Rectal smooth muscle tissue (tissue), 1 donor: ENCODE measurements at regions not wholly inside any gene's neighbourhood (a gene's known extent, or its start where the extent isn't known, plus 50 kb on each side); places are given as distances from the start of the nearest gene placed in this dataset.

Experiments
- H3K27ac ChIP-seq: one replicate; pipeline ENCODE4 v1.7.0; 2013; ENCODE audit warnings: low read depth, low read length, inconsistent platforms
- H3K27me3 ChIP-seq: one replicate; pipeline ENCODE4 v1.7.0; 2013; ENCODE audit warnings: low read length; ENCODE audit not compliant: control insufficient read depth, insufficient read depth
- H3K36me3 ChIP-seq: one replicate; pipeline ENCODE4 v1.7.0; 2013; ENCODE audit warnings: low read length; ENCODE audit not compliant: control insufficient read depth, insufficient read depth
- H3K4me1 ChIP-seq: one replicate; pipeline ENCODE4 v1.7.0; 2013; ENCODE audit warnings: low read length; ENCODE audit not compliant: control insufficient read depth, insufficient read depth
- H3K4me3 ChIP-seq: one replicate; pipeline ENCODE4 v1.7.0; 2013; ENCODE audit warnings: low read length
- H3K9ac ChIP-seq: one replicate; pipeline ENCODE4 v1.7.0; 2013; ENCODE audit warnings: low read length

GRCh38 chr5:96067251-96067650 is 105.6 kb upstream of the ELL2 start:
- no peaks in the 10 kb centered on the region for H3K4me1 ChIP-seq

DNA sequence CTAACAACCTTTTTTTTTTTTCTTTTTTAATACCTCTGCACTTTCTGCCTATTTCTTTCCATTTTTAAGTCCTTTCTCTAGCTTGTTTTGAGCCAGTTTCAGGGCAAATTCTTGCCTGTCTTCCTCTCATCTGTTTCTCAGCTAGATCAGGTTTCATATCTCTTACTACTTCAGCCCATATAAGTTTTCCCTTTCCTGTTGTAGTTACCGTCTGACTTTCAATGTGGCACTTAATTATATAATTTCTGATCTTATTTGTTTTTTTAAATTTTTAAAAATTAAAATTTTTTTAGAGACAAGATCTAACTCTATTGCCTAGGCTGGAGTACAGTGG is 104.7 kb upstream of the ELL2 start:
- H3K27me3 ChIP-seq = no peaks in the 10 kb centered on the region
- H3K36me3 ChIP-seq = no peaks in the 10 kb centered on the region
- no peak overlapping the region for H3K9ac ChIP-seq
- no peaks in the 10 kb centered on the region for H3K4me1 ChIP-seq
- no peak overlapping the region for H3K4me3 ChIP-seq
- H3K27ac ChIP-seq = no peak overlapping the region

More at GRCh38 chr5:96067251-96067650, 105.6 kb upstream of the ELL2 start:
- Histone ChIP-seq H3K9ac (no peak overlapping the region), H3K27ac (no peak overlapping the region), H3K36me3 (no peaks in the 10 kb centered on the region), H3K4me3 (no peak overlapping the region), H3K27me3 (no peaks in the 10 kb centered on the region)

DNA sequence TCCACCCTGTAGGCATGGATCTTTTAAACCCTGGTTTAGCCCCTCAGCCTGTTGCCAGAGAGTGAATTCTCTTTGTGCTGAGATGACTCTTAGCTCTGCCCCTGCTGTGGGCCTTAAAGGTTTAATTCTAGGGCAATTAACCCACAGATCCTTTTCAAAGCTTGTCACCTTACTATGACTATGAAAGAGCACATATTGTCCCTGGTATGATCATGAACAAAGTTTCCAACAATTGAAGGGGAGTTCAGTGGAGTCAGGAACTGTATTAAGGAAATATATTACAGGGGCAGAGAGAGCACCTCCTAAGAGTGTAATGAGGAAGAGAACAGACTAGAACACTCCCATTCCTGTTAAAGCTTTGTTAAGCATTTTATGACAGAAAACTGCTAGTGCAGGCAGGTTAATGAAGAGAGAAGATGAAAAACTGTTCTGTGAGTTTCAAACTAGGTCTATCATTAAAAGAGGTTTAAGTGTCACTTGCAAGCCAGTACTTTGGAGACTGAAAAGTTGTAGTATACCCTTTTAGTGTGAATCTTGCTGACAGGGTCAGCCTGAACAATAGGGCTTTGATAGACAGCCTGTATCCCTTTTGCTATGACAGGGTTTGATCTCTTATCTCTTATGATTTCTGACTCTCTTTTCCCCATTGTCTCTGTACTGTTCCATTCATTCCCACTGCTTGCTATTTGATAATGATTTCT is 104.2 kb upstream of the ELL2 start:
- Histone ChIP-seq H3K9ac (no peak overlapping the region), H3K27me3 (no peaks in the 10 kb centered on the region), H3K27ac (no peak overlapping the region), H3K4me1 (no peaks in the 10 kb centered on the region), H3K4me3 (no peak overlapping the region), H3K36me3 (no peaks in the 10 kb centered on the region)

GRCh38 chr5:96064877-96065276 is 103.2 kb upstream of the ELL2 start:
- no peaks in the 10 kb centered on the region for H3K4me1 ChIP-seq
- no peak overlapping the region for H3K27ac ChIP-seq
- no peaks in the 10 kb centered on the region for H3K27me3 ChIP-seq
- H3K9ac ChIP-seq = no peak overlapping the region
- no peaks in the 10 kb centered on the region for H3K36me3 ChIP-seq
- no peak overlapping the region for H3K4me3 ChIP-seq

DNA sequence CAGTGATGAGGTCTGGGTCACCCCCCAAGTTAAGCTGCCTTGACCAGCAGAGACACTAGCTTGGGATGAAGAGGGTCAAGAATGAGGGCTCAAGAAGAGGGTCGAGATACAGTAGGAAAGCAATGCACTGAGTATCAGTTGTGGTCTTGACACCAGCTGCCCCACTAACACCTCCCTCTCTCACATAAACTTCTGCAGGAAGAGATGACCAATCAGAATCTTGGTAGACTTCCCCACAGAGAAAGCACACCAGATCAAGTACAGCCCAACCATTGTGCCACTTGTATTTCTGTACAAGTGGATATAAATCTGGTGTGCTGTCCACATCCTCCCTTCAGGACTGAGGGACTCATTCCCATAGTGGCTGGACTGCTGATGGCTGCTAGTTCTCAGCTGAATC is 101.2 kb upstream of the ELL2 start:
- H3K4me1 ChIP-seq = no peaks in the 10 kb centered on the region
- H3K27me3 ChIP-seq = no peaks in the 10 kb centered on the region
- no peak overlapping the region for H3K9ac ChIP-seq
- H3K27ac ChIP-seq = no peak overlapping the region
- H3K4me3 ChIP-seq = no peak overlapping the region
- no peaks in the 10 kb centered on the region for H3K36me3 ChIP-seq

GRCh38 chr5:96058084-96058483 is 96.4 kb upstream of the ELL2 start:
- Histone ChIP-seq H3K4me3 (no peak overlapping the region), H3K27ac (no peak overlapping the region), H3K9ac (no peak overlapping the region), H3K4me1 (no peaks in the 10 kb centered on the region), H3K27me3 (no peaks in the 10 kb centered on the region), H3K36me3 (no peaks in the 10 kb centered on the region)

DNA sequence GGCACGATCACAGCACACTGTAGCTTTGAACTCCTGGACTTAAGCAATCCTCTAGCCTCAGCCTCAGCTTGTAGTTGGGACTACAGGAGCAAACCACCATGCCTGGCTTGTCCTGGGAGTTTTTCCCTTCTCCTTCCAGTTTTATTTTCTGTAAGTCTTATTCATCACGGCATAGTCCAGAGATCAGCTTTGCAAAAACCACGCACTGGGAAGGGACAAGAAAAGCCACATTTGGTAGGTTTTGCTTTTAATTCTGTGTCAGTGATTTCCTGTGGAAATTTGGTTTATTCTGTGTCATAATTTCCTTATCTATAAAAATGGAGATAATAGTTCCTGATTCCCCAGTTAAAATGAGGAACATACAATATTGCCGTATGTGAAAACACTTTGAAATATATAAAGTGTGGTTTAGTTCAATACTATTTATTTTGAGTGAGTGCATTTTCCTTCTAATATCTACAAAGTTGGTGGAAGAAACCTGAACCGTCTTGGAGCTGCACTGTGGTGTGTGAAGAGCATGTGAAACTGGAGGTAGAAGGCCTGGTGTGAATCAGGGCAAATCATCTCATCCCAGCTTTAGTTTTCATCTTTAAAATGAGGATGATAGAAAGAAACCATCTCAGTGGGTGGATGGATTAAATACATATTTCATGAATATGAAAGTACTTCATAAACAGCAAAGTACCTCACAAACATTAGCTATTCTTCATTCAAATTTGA is 92.8 kb upstream of the ELL2 start:
- Histone ChIP-seq H3K36me3 (no peaks in the 10 kb centered on the region), H3K4me3 (no peak overlapping the region), H3K4me1 (no peaks in the 10 kb centered on the region), H3K9ac (no peak overlapping the region), H3K27me3 (no peaks in the 10 kb centered on the region), H3K27ac (no peak overlapping the region)

GRCh38 chr5:96053063-96053735 is 91.5 kb upstream of the ELL2 start:
- no peak overlapping the region for H3K27ac ChIP-seq
- H3K27me3 ChIP-seq = no peaks in the 10 kb centered on the region
- H3K4me3 ChIP-seq = no peak overlapping the region
- H3K9ac ChIP-seq = no peak overlapping the region
- no peaks in the 10 kb centered on the region for H3K4me1 ChIP-seq
- H3K36me3 ChIP-seq = no peaks in the 10 kb centered on the region

DNA sequence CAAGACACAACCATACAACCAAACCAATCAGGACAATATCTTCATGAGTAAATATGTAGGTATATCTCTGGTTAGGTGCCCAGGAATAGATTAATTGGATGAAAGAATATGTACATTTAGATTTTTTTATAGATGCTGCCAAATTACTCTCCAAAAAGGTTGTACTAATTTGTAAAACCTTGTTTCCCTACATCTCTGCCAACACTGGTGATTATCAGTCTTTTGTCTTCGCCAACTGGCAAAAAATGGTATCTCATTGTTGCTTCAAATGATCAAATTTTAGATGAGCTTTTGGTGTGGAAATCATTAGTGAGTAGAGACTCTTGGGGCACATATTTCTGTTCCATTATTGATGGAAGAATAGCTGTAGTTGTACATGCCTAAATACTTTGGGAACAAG is 90.7 kb upstream of the ELL2 start:
- no peaks in the 10 kb centered on the region for H3K27me3 ChIP-seq
- no peaks in the 10 kb centered on the region for H3K36me3 ChIP-seq
- no peak overlapping the region for H3K4me3 ChIP-seq
- no peak overlapping the region for H3K27ac ChIP-seq
- no peak overlapping the region for H3K9ac ChIP-seq
- no peaks in the 10 kb centered on the region for H3K4me1 ChIP-seq

GRCh38 chr5:96051401-96051830 is 89.8 kb upstream of the ELL2 start:
- Histone ChIP-seq H3K36me3 (no peaks in the 10 kb centered on the region), H3K4me3 (no peak overlapping the region), H3K27ac (no peak overlapping the region), H3K9ac (no peak overlapping the region), H3K4me1 (no peaks in the 10 kb centered on the region), H3K27me3 (no peaks in the 10 kb centered on the region)

DNA sequence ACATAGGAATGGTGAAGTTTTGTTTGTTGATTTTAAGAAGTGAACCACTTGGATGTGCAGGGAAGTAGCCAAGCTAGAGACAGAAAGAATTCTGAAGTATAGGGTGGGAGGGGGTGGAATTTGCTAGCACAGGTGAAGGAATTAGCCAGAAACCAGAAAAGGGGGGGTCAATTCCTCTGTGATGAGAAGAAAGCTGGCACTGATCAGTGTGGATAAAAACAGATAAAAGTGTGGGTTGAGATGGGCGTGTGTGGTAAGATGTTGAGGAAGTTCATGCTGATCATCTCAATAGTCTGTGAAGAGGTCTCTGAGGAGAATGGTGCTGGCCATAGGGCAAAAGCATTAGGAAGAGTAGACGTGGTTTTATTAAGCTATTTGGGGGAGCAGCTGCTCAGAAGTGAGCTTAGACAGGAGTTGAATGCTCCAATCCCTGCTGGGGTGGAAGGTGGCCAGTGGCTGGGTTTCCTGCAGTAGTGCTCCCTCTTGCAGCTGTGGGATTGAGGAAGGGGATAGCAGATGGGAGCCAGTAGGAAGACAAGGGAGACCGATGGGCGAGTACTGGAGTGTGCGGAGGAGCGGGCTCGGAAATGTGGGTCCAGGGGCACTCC is 88.7 kb upstream of the ELL2 start:
- Histone ChIP-seq H3K27me3 (no peaks in the 10 kb centered on the region), H3K9ac (no peak overlapping the region), H3K36me3 (no peaks in the 10 kb centered on the region), H3K4me3 (no peak overlapping the region), H3K27ac (no peak overlapping the region), H3K4me1 (no peaks in the 10 kb centered on the region)

- Histone ChIP-seq H3K9ac (no peak overlapping the region), H3K36me3 (no peaks in the 10 kb centered on the region), H3K4me3 (no peak overlapping the region), H3K4me1 (no peaks in the 10 kb centered on the region), H3K27me3 (no peaks in the 10 kb centered on the region), H3K27ac (no peak overlapping the region)
Observed at GRCh38 chr5:96049398-96050272, 88.0 kb upstream of the ELL2 start.
